ENCODE measurements at regions not wholly inside any gene's neighbourhood (a gene's known extent, or its start where the extent isn't known, plus 50 kb on each side); places are given as distances from the start of the nearest gene placed in this dataset.

DNA sequence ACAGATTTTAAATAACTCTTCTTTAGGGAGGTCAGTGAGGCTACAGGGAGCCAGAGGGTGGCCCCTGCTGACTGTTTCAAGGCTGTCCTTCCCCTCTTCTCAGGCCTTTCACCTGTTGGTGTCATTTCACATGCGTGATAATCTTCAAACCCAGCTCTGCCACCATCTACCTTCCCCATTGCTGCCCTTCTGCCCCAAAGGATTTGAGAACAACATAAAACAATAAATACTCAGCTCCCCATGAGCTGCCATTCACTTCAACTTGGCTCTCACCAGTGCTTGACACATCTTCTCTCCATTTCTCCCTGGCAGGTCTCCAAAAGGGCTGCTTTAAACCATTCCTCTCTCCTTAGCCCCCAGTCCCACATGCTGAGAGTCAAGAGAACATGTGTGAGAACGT lies 75.5 kb upstream of the PALM2AKAP2 start:
- ATAC-seq, result no peak

DNA sequence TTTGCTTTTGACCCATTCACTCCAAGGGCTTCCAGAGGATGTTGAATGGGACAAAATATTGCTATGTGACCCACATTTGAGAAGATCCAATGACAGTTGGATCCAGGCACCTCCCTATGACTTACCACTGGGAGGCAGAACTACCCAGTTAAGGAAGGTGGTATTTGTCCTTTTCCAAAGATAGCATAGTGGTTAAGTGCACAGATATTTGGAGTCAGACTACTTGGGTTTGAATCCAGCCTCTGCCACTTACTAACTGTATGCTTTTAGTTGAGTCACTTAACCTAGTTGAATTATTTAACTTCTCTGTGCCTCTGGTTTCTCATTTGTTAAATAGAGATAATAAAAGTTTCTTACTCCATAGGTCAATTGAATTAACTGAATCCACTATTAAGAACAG lies 74.5 kb upstream of the PALM2AKAP2 start:
- no peak for ATAC-seq
- Histone ChIP-seq H3K4me1 (no peaks in the 10 kb centered on the region), H3K4me3 (no peak overlapping the region), H3K9me3 (no peaks in the 10 kb centered on the region), H3K36me3 (replicated peaks in 1 of 2; ENCODE audit: insufficient read depth in 1 of 2, low read depth in 2 of 2) (no peaks in the 10 kb centered on the region), H3K27ac (no peak overlapping the region), H3K27me3 (no peaks in the 10 kb centered on the region)
- TF ChIP-seq POLR2A (IDR thresholded peaks at IDR 0.05), result no peak
- TF ChIP-seq, protein P1, sequence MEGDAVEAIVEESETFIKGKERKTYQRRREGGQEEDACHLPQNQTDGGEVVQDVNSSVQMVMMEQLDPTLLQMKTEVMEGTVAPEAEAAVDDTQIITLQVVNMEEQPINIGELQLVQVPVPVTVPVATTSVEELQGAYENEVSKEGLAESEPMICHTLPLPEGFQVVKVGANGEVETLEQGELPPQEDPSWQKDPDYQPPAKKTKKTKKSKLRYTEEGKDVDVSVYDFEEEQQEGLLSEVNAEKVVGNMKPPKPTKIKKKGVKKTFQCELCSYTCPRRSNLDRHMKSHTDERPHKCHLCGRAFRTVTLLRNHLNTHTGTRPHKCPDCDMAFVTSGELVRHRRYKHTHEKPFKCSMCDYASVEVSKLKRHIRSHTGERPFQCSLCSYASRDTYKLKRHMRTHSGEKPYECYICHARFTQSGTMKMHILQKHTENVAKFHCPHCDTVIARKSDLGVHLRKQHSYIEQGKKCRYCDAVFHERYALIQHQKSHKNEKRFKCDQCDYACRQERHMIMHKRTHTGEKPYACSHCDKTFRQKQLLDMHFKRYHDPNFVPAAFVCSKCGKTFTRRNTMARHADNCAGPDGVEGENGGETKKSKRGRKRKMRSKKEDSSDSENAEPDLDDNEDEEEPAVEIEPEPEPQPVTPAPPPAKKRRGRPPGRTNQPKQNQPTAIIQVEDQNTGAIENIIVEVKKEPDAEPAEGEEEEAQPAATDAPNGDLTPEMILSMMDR (IDR thresholded peaks at IDR 0.05), result no peak
- intact Hi-C loops (cut with DNase I), result no loop called here
- no peak for DNase-seq

More for the DNA sequence above, 75.5 kb upstream of the PALM2AKAP2 start:
- Histone ChIP-seq H3K27me3 (no peaks in the 10 kb centered on the region), H3K36me3 (replicated peaks in 1 of 2; ENCODE audit: insufficient read depth in 1 of 2, low read depth in 2 of 2) (no peaks in the 10 kb centered on the region), H3K9me3 (no peaks in the 10 kb centered on the region), H3K4me3 (no peak overlapping the region), H3K27ac (no peak overlapping the region), H3K4me1 (no peaks in the 10 kb centered on the region)
- no peak for DNase-seq
- no peak for TF ChIP-seq POLR2A (IDR thresholded peaks at IDR 0.05)
- TF ChIP-seq, protein P1 (IDR thresholded peaks at IDR 0.05), result no peak
- whole genome bisulfite sequencing, 2 donors, result 61 to 72% methylated on average over 2 of the region's 2 CpGs
- intact Hi-C loops (cut with DNase I), result no loop called here

DNA sequence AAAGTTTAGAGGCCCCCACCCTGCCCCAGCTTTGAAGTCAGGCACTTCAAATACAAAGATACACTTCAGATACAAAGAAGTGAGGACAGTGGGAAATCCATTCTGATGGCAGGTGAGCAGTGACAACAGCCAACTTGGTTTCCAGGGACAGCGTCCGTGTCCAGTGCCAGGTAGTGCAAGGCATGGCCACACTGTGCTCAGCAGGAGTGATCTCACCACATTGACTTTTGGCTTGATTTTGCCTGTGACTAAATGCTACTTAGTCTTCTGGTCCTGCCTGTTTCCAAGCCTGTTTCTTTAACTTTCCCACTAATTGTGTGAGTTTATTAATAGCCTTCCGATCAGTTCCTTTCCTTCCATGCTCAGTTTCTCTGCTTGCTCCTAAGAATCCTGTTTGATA lies 72.6 kb upstream of the PALM2AKAP2 start:
- Histone ChIP-seq H3K36me3 (replicated peaks in 1 of 2; ENCODE audit: insufficient read depth in 1 of 2, low read depth in 2 of 2) (no peaks in the 10 kb centered on the region), H3K27ac (no peak overlapping the region), H3K4me1 (no peaks in the 10 kb centered on the region), H3K4me3 (no peak overlapping the region), H3K27me3 (no peaks in the 10 kb centered on the region), H3K9me3 (no peaks in the 10 kb centered on the region)
- no peak for ATAC-seq
- whole genome bisulfite sequencing, 2 donors, result 71 to 82% methylated on average over 3 of the region's 3 CpGs
- TF ChIP-seq, protein P1 (IDR thresholded peaks at IDR 0.05), result no peak
- no peak for TF ChIP-seq POLR2A (IDR thresholded peaks at IDR 0.05)
- DNase-seq, result no peak
- intact Hi-C loops (cut with DNase I), result no loop called here

DNA sequence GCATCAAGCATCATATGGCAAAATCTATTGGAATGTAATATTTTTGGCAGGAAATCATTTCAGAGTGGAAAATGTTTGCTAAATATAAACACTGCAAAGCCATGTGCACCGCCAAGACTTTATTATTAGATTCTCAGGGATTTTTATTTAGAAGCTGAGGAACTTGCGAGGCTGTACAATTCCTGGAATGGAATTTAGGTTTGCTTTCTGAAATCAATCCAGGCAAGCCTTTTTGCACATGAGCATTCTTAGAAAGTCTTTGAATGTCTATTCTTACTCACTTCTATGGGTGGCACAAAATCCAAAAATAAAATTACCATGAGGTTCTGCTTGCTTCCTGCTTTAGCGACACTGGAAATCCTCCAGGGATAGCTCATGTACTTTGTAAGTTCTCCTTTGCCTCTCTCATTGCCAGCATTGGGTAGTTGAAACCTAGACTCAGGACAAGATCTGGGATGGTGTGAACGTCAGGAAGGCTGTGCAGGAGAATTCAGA lies 71.5 kb upstream of the PALM2AKAP2 start:
- Histone ChIP-seq H3K4me1 (no peaks in the 10 kb centered on the region), H3K36me3 (replicated peaks in 1 of 2; ENCODE audit: insufficient read depth in 1 of 2, low read depth in 2 of 2) (no peaks in the 10 kb centered on the region), H3K27me3 (no peaks in the 10 kb centered on the region), H3K27ac (no peak overlapping the region), H3K9me3 (no peaks in the 10 kb centered on the region), H3K4me3 (no peak overlapping the region)
- TF ChIP-seq, protein P1 (IDR thresholded peaks at IDR 0.05), result no peak
- no peak for TF ChIP-seq POLR2A (IDR thresholded peaks at IDR 0.05)
- intact Hi-C loops (cut with DNase I), result no loop called here
- no peak for ATAC-seq
- no peak for DNase-seq
- WGBS, 2 donors, result 58 to 61% methylated on average over 4 of the region's 4 CpGs

DNA sequence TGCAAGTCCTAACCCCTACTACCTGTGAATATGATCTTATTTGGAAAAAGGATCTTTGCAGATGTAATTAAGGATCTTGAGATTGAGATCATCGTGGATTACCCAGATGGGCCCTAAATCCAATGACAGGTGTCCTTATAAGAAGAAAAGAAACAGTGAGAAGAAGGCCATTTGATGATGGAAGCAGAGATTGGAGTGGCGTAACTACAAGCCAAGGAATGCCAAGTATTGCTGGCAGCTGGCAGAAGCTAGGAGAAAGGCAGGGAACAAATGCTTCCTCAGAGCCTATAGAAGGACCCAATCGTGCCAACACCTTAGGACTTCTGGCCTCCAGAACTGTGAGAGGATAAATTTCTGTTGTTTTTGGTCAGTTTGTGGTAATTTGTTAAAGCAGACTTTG lies 70.1 kb upstream of the PALM2AKAP2 start:
- H3K4me3 ChIP-seq, result no peak overlapping the region
- no peaks in the 10 kb centered on the region for H3K9me3 ChIP-seq
- no peak for TF ChIP-seq POLR2A (IDR thresholded peaks at IDR 0.05)
- TF ChIP-seq, protein P1 (IDR thresholded peaks at IDR 0.05), result no peak
- DNase-seq, result no peak
- no peaks in the 10 kb centered on the region for H3K36me3 ChIP-seq (replicated peaks in 1 of 2; ENCODE audit: insufficient read depth in 1 of 2, low read depth in 2 of 2)
- intact Hi-C loops (cut with DNase I), result no loop called here
- no peak for ATAC-seq
- 64 to 71% methylated on average over 3 of the region's 3 CpGs for WGBS, 2 donors
- no peak overlapping the region for H3K27ac ChIP-seq
- H3K4me1 ChIP-seq, result no peaks in the 10 kb centered on the region
- H3K27me3 ChIP-seq, result no peaks in the 10 kb centered on the region
